Right ventricle myocardium superior (tissue), 1 donor: ENCODE measurements at regions not wholly inside any gene's neighbourhood (a gene's known extent, or its start where the extent isn't known, plus 50 kb on each side); places are given as distances from the start of the nearest gene placed in this dataset.
"Not testable (repeated sequence)": the region's sequence is repeated elsewhere in the genome, so short reads cannot be mapped to it uniquely, and the experiment has no call there.

Experiments
- ATAC-seq: fragments of 200-7000 bp; cut with Tn5 transposase; one replicate; pipeline ENCODE4 v1.9.1; 2020; ENCODE audit warnings: mild to moderate bottlenecking; ENCODE audit not compliant: poor library complexity
- DNase-seq: peaks from one replicate; pipeline ENCODE4 v3.0.0-alpha.2; 2020
- intact Hi-C: fragments of 100-400 bp; cut with DNase I; formaldehyde crosslinking; loops from one replicate; pipeline ENCODE4 v1.11.2; 2022
- donor health status: DM: no; HTN: yes; CAD: no; lungs with severe emphysema.

DNA sequence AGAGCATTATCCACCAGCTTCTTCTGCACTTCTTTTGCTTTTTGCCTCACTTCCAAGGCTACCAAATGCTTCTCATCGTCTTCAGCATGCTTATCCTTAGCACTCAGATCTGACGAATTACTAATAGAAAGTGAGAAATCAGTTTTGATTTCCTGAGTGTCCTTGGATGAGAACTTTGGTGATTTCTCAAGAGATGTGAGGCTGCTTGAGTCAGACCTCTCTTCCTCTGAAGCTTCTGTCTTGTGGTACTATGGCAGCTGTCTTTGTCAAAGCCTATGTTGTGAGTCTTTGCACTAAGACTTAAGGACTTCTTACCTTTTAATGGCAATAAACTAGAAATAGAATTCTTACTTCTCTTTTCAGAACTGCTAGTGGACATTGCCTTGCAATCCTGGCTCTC, 169.9 kb downstream of the CPE start:
- no peak for DNase-seq
- intact Hi-C loops = no loop called here

DNA sequence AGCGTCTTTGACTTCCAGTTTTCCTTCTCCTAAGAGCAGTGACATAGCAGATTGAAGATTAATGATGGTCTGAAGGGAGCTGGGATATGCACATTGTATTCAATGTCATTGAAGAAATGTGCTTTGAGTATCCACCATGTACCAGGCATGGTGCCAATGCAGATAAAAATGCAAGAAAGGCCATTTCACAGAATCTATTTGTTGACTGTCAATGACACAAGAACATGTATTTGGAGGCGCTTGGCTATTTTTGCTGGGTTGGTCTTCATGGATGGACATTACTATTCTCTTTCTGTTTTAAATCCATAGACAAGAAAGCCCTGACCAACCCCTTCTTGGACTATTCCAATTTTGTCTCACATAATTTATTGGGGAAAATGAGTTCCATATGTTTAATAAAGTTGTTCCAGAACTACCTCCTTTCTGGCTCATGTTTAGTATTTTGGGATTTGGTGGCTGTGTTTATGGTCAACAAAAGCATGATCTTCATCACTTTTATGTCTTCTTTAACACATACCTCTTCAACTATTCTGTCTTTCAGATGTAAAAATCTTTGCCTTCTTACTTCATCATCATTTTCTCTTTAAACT, 174.5 kb downstream of the CPE start:
- no peak for DNase-seq
- no peak for ATAC-seq
- intact Hi-C loops = no loop called here

More for the DNA sequence above, 169.9 kb downstream of the CPE start:
- no peak for ATAC-seq

DNA sequence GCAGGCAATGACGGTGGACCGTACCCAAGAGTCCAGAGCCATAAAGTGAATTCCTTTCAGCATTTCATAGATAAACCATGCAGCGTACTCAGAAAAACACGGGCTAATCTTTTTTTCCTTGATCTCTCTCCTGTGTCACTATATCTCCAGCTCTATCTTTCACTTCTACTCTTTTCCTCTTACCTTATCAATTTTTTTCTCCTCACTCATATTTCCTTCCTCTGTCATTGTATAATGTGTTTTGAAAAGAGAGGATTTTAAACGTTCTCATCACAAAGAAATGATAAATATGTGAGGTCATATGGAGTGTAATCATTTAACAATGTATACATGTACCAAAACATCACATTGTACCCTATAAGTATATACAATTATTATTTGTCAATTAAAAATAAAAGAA, 176.5 kb downstream of the CPE start:
- no peak for DNase-seq
- intact Hi-C loops = no loop called here
- ATAC-seq = no peak

DNA sequence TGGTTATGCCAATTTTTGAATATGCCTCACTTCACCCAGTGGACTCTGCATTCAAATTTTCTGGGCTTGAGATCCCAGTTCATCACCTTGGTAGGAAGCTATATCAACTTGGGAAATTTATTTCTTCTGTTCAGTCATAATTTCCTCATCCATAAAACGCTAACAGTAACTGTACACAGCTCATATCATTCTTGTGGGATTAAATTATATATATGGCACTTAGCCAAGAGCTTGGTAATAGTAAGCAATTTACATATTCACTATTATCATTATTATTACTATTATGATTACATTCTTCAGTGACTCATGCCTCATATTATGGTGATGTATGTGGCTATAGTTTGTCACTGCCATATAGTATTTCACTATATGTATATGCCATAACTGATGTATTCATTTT, 177.6 kb downstream of the CPE start:
- intact Hi-C loops = no loop called here

DNA sequence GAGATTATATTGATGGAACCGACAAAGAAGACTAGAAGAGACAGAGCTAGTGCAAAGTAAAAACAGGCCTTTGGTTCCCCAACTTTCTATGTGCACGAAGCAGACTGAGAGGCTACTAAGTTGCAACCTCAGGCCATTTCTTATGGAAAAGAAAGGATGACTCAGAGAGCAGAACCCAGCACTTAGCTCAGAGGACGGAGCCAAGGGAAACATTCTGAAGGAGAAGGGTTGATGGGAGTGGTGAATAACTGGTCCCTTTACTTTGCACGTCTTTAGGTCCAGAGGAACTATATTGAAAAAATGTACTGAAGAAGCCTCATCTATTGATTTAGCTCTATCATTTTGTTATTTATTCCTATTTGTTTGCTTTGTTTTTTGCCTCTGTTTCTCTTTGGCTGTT, 182.1 kb downstream of the CPE start:
- ATAC-seq = no peak
- intact Hi-C loops = no loop called here
- no peak for DNase-seq

More for the DNA sequence above, 177.6 kb downstream of the CPE start:
- DNase-seq (no peak), ATAC-seq (no peak)

DNA sequence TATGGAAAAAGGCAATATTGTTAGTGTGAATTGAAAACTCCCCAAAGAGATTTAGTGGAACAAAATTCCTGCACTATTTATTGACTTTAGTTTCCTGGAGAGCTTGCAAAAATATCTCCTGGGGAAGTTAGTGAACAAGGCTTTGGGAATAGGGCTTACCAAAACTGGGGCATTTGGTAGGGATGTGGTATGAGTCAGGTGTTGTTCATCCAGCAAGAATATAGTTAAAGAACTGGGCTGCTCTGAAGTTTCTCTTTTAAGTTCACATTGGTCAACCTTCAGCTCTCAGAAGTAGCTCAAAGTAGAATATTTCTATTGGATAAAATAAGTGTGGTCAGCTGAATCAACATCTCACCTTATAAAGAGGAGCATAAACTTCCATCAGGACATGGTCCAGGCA, 185.0 kb downstream of the CPE start:
- intact Hi-C loops = no loop called here
- DNase-seq = no peak
- no peak for ATAC-seq

GRCh38 chr4:165569031-165569430, 190.2 kb downstream of the CPE start:
- ATAC-seq (no peak), DNase-seq (no peak)
- intact Hi-C loops = no loop called here

- intact Hi-C loops, ATAC-seq, DNase-seq: not testable (repeated sequence)
Observed at GRCh38 chr4:165571476-165571875, 192.7 kb downstream of the CPE start.

- intact Hi-C loops = no loop called here
- ATAC-seq = peak; percentile 97
- no peak for DNase-seq
Observed at GRCh38 chr4:165580351-165580905, 201.6 kb downstream of the CPE start.

DNA sequence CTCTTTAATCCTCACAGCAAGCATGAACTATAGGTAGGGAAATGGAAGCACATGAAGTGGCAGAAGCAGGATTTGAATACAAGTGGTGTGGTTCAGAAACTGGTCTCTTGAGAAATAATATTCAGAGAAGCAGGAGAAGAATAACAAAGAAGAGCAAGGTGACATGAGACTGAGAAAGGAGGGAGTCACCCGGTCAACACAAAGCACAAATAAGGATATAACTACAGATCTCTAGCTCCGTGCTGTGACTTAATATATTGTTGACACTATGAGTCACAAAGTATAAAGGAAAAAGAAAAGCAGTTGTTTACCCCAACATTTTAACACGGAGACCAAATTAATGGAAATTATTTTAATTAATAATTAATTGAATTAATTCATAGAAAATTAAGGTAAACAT, 204.5 kb downstream of the CPE start:
- ATAC-seq = no peak
- DNase-seq = no peak
- intact Hi-C loops = no loop called here

GRCh38 chr4:165584916-165585315, 206.1 kb downstream of the CPE start:
- ATAC-seq = no peak
- intact Hi-C loops = no loop called here

DNA sequence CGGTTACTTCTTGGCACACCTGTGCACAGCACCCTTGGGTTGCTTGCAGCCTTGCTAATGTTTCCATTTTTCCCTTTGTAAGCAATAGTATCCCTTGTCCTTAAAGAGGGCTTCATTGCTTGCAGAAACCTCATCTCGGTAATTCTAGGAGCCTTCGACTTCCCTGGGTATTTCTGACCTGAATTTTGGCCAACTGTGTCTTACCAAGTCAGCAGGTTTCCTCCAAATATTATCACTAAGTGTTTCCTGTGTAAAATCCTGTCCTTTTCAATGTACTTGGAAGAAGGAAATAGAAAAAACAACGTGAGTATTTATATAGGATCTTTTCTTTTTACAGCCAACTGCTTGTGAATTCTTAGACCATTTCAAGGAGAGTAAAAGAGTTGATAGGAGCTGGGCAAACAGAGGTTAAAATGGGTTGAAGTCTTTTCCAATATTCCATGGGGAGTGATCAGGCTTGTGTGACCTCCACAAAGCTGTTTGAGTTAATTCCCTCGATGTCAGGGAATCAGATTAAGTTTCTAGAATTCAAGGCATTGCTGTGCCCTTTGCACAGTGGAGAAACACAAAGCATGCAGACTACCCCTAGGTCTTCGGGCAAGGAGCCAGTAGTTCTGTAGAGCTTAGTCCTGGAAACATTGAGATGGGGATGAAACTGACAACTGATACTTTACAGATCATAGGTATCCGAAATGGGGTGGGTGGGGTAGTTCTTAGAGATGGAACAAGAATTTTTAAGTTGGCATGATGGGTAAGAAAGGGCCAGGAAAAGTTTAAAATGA, 209.9 kb downstream of the CPE start:
- DNase-seq (no peak), ATAC-seq (no peak)
- intact Hi-C loops = no loop called here

More at GRCh38 chr4:165584916-165585315, 206.1 kb downstream of the CPE start:
- no peak for DNase-seq

GRCh38 chr4:165592386-165592785, 213.6 kb downstream of the CPE start:
- no peak for ATAC-seq
- intact Hi-C loops = no loop called here
- no peak for DNase-seq

DNA sequence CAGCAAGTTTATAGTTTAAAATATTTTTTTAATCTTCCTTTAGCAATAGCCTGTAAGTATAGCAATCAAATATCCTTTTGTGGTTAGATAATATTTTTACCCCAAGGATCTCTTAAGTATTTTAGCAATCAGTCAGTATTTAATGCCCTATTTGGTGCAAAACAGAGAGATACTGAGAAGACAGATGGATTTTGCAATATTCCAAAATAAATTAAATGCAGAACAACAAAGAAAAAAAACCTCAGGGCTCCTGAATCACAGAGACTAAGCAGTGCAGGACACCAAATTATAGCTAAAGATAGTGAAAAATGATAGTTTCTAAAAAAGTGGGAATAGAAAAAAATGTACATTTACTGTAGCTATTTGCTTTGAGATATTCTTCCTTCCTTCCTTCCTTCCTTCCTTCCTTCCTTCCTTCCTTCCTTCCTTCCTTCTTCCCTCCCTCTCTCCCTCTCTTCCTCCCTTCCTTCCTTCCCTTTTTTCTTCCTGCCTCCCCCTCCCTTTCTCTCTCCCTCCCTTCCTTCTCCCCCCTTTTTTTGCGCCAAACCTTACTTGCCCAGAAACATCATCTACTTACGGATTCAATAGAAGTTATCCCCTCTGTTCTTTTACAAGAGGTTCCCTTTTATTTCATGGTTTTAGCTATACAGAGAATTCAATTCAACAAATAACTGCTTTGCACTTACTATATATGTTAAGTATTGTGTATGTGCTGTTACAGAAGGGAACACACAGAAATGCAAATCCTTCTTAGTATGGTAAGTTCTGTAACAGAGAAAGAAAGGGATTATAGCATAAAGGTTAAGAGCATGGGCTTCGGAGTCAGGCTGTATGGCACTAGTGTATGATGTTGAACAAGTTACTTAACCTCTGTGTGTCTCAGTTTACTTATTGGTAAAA, 219.0 kb downstream of the CPE start:
- ATAC-seq (no peak), DNase-seq (no peak)
- intact Hi-C loops = no loop called here

DNA sequence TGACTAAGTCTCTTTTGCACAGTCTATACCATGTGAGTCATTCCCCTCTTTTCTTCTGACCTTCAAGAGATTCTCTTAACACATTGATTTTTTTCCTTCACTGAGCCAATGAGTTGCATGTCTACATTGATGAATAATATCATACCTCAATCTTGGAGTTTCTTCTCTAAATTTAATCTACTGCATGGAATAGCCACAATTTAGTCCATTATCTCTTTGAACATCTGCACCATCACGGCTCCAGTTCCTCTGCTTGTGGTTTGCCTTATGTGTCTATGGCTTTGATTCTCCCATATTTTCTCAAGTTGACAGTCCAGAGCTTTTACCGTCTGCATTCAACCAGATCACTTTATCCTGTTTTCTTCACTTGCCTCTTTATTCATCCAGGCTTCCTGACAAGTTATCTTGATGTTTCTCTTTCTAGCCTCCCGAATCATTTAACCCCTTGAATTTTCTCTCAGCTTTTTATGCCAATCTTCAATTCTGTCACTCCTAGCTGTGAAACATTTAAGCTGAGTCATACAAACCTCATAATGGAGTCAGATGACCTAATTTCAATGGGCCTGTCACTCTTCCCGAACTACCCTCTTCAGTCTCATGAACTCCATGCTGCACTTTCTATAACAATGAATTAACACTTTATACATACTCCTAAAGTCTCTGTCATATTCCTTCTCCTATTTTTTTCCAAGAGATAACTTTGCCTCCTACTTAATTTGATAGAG, 222.3 kb downstream of the CPE start:
- ATAC-seq = no peak
- DNase-seq = no peak

DNA sequence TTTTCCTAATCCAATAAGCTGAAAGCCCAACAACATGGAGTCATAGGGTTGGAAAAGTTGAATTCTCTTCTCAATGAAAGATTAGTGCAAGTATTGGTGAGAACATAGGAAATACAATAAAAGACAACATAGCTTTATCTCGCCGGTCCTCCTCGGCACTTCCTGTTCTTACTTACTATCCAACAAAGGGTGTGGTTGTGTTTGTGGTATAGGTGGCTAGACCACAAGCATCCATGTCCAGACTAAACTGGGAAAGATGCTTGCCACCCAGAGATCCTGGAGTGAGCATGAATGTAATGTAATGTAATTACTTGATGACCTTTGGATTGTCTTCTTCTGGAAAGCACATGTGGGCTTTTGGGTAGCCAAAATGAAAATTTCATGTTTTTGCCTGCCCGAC, 223.8 kb downstream of the CPE start:
- DNase-seq (no peak), ATAC-seq (no peak)
- intact Hi-C loops = no loop called here

More for the DNA sequence above, 222.3 kb downstream of the CPE start:
- intact Hi-C loops = no loop called here

- DNase-seq (no peak), ATAC-seq (no peak)
- intact Hi-C loops = no loop called here
Observed at GRCh38 chr4:165604181-165604580, 225.4 kb downstream of the CPE start.

GRCh38 chr4:165605811-165606210, 227.0 kb downstream of the CPE start:
- intact Hi-C loops = no loop called here

More at GRCh38 chr4:165605811-165606210, 227.0 kb downstream of the CPE start:
- ATAC-seq = no peak
- DNase-seq = no peak
